GM10248 (cell line): ENCODE measurements at regions not wholly inside any gene's neighbourhood (a gene's known extent, or its start where the extent isn't known, plus 50 kb on each side); places are given as distances from the start of the nearest gene placed in this dataset.

Experiments
- CTCF ChIA-PET: fragments of 300-600 bp; sonication (Branson Sonifier 250); formaldehyde crosslinking; extraction: SDS; loops from one replicate; lab custom pipeline; 2021; ENCODE audit warnings: antibody characterized with exemption; lab: Yijun Ruan, JAX
- POLR2A ChIA-PET: fragments of 350-650 bp; sonication (Branson Sonifier 250); formaldehyde crosslinking; extraction: SDS; loops from one replicate; lab custom pipeline; 2020; ENCODE audit warnings: antibody characterized with exemption; lab: Yijun Ruan, JAX
- DNase-seq: peaks from one replicate; pipeline ENCODE4 v3.0.0; 2012; ENCODE audit errors: extremely low spot score
- CTCF ChIP-seq: IDR thresholded peaks from 2 replicates; pipeline ENCODE4 v1.5.1; 2012; ENCODE audit warnings: mild to moderate bottlenecking, low read depth; ENCODE audit errors: extremely low read depth, missing control alignments, control extremely low read depth

- ChIA-PET POLR2A (no interaction called here), CTCF (no interaction called here)
These were observed 649.0 kb upstream of the HS6ST1 start for GRCh38 chr2:128967646-128968045.

DNA sequence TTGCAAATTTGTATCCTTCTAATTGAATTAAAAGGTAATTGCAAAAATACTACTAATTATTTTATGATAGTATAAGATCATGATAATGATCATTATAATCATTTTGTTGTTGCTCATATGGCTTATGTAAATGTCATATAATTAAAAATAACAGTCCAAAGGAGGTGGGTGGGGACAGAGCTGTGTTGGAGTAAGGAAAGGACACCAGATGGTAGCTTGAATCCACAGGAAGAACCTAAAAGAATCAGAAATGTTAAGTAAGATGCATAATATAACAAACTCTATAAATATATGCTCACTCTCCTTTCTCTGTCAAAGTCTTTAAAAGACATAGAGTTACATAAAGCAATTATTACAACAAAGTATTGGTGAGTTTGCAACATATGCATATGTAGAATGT is 650.7 kb upstream of the HS6ST1 start:
- no peak for DNase-seq
- ChIA-PET POLR2A (no interaction called here), CTCF (no interaction called here)
- TF ChIP-seq CTCF, result no peak

More at GRCh38 chr2:128967646-128968045, 649.0 kb upstream of the HS6ST1 start:
- no peak for DNase-seq
- no peak for TF ChIP-seq CTCF

DNA sequence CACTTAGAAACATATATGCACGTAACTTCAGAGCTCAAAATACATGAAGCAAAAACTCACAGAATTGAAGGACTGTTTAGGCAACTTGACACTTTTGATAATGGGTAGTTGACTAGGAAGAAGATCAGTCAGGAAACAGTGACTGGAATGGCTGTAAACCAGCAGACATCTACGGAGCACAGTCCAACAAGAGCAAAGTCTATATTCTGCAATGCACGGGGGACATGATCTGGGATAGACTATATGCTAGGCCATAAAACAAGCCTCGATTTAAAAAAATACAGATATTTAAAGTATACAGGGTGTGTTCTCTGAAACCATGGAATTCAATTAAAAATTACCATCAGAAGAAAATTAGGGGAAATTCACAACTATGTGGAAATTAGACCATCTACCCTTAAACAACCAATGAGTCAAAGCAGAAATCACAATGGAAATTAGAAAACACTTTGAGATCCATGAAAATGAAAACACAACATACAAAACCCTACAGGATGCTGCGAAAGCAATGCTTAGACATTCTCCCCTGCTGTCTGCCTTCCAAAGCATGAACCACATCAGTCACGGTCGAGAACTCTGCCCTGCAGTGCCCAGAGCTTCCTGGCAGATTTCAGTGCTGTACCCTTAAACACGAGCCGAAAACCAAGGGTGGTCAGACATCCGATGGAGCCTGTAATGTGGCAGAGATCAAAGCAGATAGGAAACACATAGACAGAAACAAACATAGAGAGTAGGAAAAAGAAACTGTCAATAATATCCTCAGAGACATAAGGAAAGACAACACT is 651.9 kb upstream of the HS6ST1 start:
- CTCF ChIA-PET, result no interaction called here
- TF ChIP-seq CTCF, result no peak
- POLR2A ChIA-PET, result no interaction called here
- DNase-seq, result no peak

GRCh38 chr2:128973566-128973965 is 654.9 kb upstream of the HS6ST1 start:
- DNase-seq, result no peak
- ChIA-PET CTCF (no interaction called here), POLR2A (no interaction called here)
- no peak for TF ChIP-seq CTCF

DNA sequence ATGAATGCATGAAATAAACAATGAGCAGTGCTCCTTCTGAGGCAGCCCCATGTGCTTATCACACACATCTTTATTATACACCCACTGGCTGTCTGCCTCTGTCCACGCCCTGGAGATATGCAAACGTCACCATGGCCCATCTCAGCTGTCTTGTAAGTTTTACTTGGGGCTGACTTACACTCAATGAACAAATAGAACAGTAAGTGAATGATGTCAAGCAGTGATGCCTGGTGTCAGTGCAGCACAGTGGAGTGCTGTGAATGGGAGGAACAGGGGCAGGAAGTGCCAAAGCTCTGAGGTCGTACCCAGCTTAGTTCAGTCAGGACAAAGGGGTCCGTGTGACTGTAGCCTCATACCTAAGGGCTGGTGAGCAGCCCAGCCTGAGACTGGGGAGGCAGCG is 659.5 kb upstream of the HS6ST1 start:
- CTCF ChIA-PET, result interaction anchor here (1.4 kb wide), 1 partner anchor 40 kb away, joined by 3 read pairs; no protein-coding TSS in a partner anchor
- DNase-seq, result no peak
- POLR2A ChIA-PET, result no interaction called here
- TF ChIP-seq CTCF, result no peak

DNA sequence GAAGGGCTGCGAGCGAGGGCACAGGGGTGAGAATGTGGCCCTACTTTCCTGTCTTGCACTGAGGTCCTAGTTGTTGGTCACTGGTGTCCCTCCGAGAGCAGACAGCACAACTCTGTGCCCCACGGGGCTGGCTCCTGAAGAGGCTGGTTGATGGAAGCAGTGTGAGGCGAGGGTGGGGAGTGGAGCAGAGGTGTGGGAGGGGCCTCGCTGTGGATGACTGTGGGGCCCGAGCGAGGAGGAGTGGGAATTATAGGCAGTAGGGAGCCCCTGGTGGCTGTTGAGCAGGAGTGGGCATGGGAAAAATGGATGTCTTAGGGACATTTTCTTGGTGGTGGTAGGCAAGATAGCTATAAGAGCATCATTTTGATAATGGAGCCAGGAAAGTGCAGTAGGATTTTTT is 660.5 kb upstream of the HS6ST1 start:
- DNase-seq, result no peak
- TF ChIP-seq CTCF, result no peak
- ChIA-PET CTCF (interaction anchor here (1.4 kb wide), 1 partner anchor 39 kb away, joined by 3 read pairs; no protein-coding TSS in a partner anchor), POLR2A (no interaction called here)
